HepG2 (cell line): ENCODE measurements at regions not wholly inside any gene's neighbourhood (a gene's known extent, or its start where the extent isn't known, plus 50 kb on each side); places are given as distances from the start of the nearest gene placed in this dataset.
"Not testable (repeated sequence)": the region's sequence is repeated elsewhere in the genome, so short reads cannot be mapped to it uniquely, and the experiment has no call there.

Source experiments
- ATAC-seq: fragments of 200-7000 bp; cut with Tn5 transposase; 3 replicates; pipeline ENCODE4 v1.9.1; 2020; ENCODE audit warnings: mild to moderate bottlenecking, moderate library complexity
- BruUV-seq: library from RNA; stranded (reverse); fragments of 400-500 nt; replicated peaks from 2 replicates; lab custom pipeline; 2021; lab: Mats Ljungman, UMichigan
- CTCF ChIA-PET: fragments of 300-600 bp; formaldehyde crosslinking; extraction: SDS; loops from one replicate; lab custom pipeline; 2021; ENCODE audit warnings: low total read pairs, inconsistent platforms, low intra/inter-chr PET ratio; lab: Yijun Ruan, JAX
- POLR2A ChIA-PET: fragments of 350-600 bp; sonication (Branson Sonifier 250); formaldehyde crosslinking; loops from one replicate; lab custom pipeline; 2020; ENCODE audit warnings: antibody characterized with exemption, inconsistent platforms; lab: Yijun Ruan, JAX
- DNase-seq: peaks from one replicate; pipeline ENCODE4 v3.0.0-alpha.2; 2015; ENCODE audit warnings: low spot score
- FAIRE-seq: peaks from 3 replicates; lab custom pipeline; 2011; peaks lifted over from hg19 to GRCh38; lab: Jason Lieb, UNC
- H2AFZ ChIP-seq: one replicate; pipeline ENCODE4 v1.6.1; 2011; ENCODE audit warnings: low read length, inconsistent platforms
- H3K27ac ChIP-seq: fragments of 300-600 bp; 3 replicates; pipeline ENCODE4 v1.8.0; 2011; ENCODE audit warnings: mixed run types, mild to moderate bottlenecking, mixed read lengths, low read length, inconsistent platforms; ENCODE audit not compliant: insufficient read depth; ENCODE audit errors: extremely low read length
- H3K27me3 ChIP-seq, 2 experiments: fragments of 200-600 bp in 1 of 2; 2 replicates in 1 of 2; 3 replicates in 1 of 2; pipeline versions ENCODE4 v1.6.0 to v1.8.0; 2011; ENCODE audit warnings: low read length in 2 of 2, mild to moderate bottlenecking in 2 of 2, moderate library complexity in 2 of 2, inconsistent platforms in 1 of 2; ENCODE audit not compliant: insufficient read depth in 2 of 2, control insufficient read depth in 1 of 2
- H3K36me3 ChIP-seq, 2 experiments: fragments of 200-600 bp in 1 of 2; replicated peaks in 1 of 2; 2 replicates in 1 of 2; 3 replicates in 1 of 2; pipeline versions ENCODE4 v1.5.1 to v1.8.0; 2011; ENCODE audit warnings: low read length in 2 of 2, inconsistent platforms in 1 of 2; ENCODE audit not compliant: insufficient read depth in 2 of 2, control insufficient read depth in 1 of 2
- H3K4me1 ChIP-seq: 2 replicates; pipeline ENCODE4 v1.5.1; 2012; ENCODE audit warnings: low read length, inconsistent platforms; ENCODE audit not compliant: insufficient read depth
- H3K4me2 ChIP-seq: 2 replicates; pipeline ENCODE4 v1.6.0; 2011; ENCODE audit warnings: low read depth, low read length, inconsistent platforms
- H3K4me3 ChIP-seq, 3 experiments: fragments of 200-600 bp in 1 of 3; sonication (generic), shearing (Covaris generic) in 1 of 3; replicated peaks in 1 of 3; 2 replicates each; pipeline ENCODE4 v1.5.1; 2011 to 2016; ENCODE audit warnings: low read length in 3 of 3, inconsistent platforms in 2 of 3, low read depth in 2 of 3, mild to moderate bottlenecking in 2 of 3, control low read depth in 1 of 3, mixed read lengths in 1 of 3; ENCODE audit not compliant: insufficient read depth in 1 of 3
- H3K79me2 ChIP-seq: one replicate; pipeline ENCODE4 v1.6.1; 2011; ENCODE audit warnings: low read length, inconsistent platforms; ENCODE audit not compliant: insufficient read depth
- H3K9ac ChIP-seq: 2 replicates; pipeline ENCODE4 v1.6.0; 2011; ENCODE audit warnings: mild to moderate bottlenecking, low read depth, low read length, inconsistent platforms; ENCODE audit not compliant: insufficient read depth
- H3K9me3 ChIP-seq: 2 replicates; pipeline ENCODE4 v1.5.1; 2012; ENCODE audit warnings: mild to moderate bottlenecking, low read length
- H4K20me1 ChIP-seq: 2 replicates; pipeline ENCODE4 v1.6.0; 2011; ENCODE audit warnings: inconsistent platforms, mild to moderate bottlenecking, low read length, moderate library complexity; ENCODE audit not compliant: insufficient read depth
- ARID5B ChIP-seq: IDR thresholded peaks from 2 replicates; pipeline ENCODE4 v1.4.0; 2020; ENCODE audit warnings: mild to moderate bottlenecking, missing genetic modification reagents
- CHD4 ChIP-seq: fragments of 200-600 bp; sonication (generic); IDR thresholded peaks from 2 replicates; pipeline ENCODE4 v1.7.0; 2017; ENCODE audit warnings: mild to moderate bottlenecking, low read length, borderline replicate concordance
- NR2F6 ChIP-seq, 2 experiments: IDR thresholded peaks; 2 replicates each; pipeline ENCODE4 v1.6.1; 2016; ENCODE audit warnings: antibody characterized with exemption in 1 of 2, mild to moderate bottlenecking in 1 of 2
- RARA ChIP-seq: IDR thresholded peaks from 2 replicates; pipeline ENCODE4 v1.6.1; 2016; ENCODE audit warnings: missing genetic modification reagents, missing compliant biosample characterization
- RCOR2 ChIP-seq: IDR thresholded peaks from 2 replicates; pipeline ENCODE4 v1.6.1; 2016; ENCODE audit warnings: missing biosample characterization, missing genetic modification reagents
- SOX13 ChIP-seq, 3 experiments: fragments of 450-650 bp in 1 of 3; sonication (generic) in 1 of 3; formaldehyde crosslinking in 1 of 3; IDR thresholded peaks in 2 of 3; conservative IDR thresholded peaks in 1 of 3; 2 replicates each; pipeline versions ENCODE4 v1.5.0 to v1.6.1; 2016 to 2020; ENCODE audit warnings: antibody characterized with exemption in 1 of 3, mild to moderate bottlenecking in 1 of 3, missing compliant biosample characterization in 1 of 3, missing genetic modification reagents in 1 of 3, moderate library complexity in 1 of 3
- SOX5 ChIP-seq: IDR thresholded peaks from 2 replicates; pipeline ENCODE4 v1.6.1; 2016; ENCODE audit warnings: borderline replicate concordance
- SOX6 ChIP-seq, 2 experiments: fragments of 450-650 bp in 1 of 2; sonication (generic) in 1 of 2; formaldehyde crosslinking in 1 of 2; IDR thresholded peaks; 2 replicates each; pipeline versions ENCODE4 v1.4.0 to v1.6.1; 2017 to 2020; ENCODE audit warnings: antibody characterized with exemption in 1 of 2, mild to moderate bottlenecking in 1 of 2, missing genetic modification reagents in 1 of 2
- ZBTB25 ChIP-seq: IDR thresholded peaks from 2 replicates; pipeline ENCODE4 v1.6.1; 2018; ENCODE audit warnings: missing genetic modification reagents
- ZMYM2 ChIP-seq: sonication (generic); formaldehyde crosslinking; IDR thresholded peaks from 2 replicates; pipeline ENCODE4 v1.8.0; 2022; ENCODE audit warnings: mild to moderate bottlenecking, missing genetic modification reagents
- whole genome bisulfite sequencing: methylation state at CpG from one replicate; pipeline ENCODE4 v1.1.6; 2017; ENCODE audit warnings: low lambda C conversion rate; 5-methylcytosine and 5-hydroxymethylcytosine counted together
- in situ Hi-C: cut with HindIII; loops from 2 replicates; pipeline ENCODE4 v1.10.0; 2017; ENCODE audit warnings: low pct_unique_long_range_greater_than_20kb; ENCODE audit not compliant: extremely low pct_ligation_motif_present
- intact Hi-C: fragments of 100-400 bp; cut with micrococcal nuclease; formaldehyde crosslinking; loops from one replicate; pipeline ENCODE4 v1.10.0; 2022; ENCODE audit not compliant: unreplicated experiment

GRCh38 chr15:62907275-62907674, 135.3 kb upstream of the TPM1 start (continued):
- TF ChIP-seq ZBTB25 (CRISPR knock-in tag), result no peak

- BruUV-seq; H3K4me2 ChIP-seq; H3K9ac ChIP-seq; H3K4me3 ChIP-seq; H2AFZ ChIP-seq; H4K20me1 ChIP-seq; intact Hi-C loops; POLR2A ChIA-PET; H3K79me2 ChIP-seq; H3K36me3 ChIP-seq; ATAC-seq; CTCF ChIA-PET; H3K9me3 ChIP-seq; in situ Hi-C loops; H3K27me3 ChIP-seq; FAIRE-seq; TF ChIP-seq SOX13, SOX6 (IDR thresholded peaks at IDR 0.05): not testable (repeated sequence)
- DNase-seq, result peak; percentile 67
- 44% methylated on average over 5 of the region's 5 CpGs for WGBS
- Histone ChIP-seq H3K4me1 (peaks cover 64% of the 10 kb centered on the region), H3K27ac (peak overlapping the region; percentile 31)
- TF ChIP-seq RCOR2 (CRISPR knock-in tag) (0 out of 2 replicates have a peak, but pooled peaks have one; percentile 42), CHD4 (peak; percentile 71; the same call in 1 of the 2 replicates), SOX13 (CRISPR knock-in tag; conservative IDR thresholded peaks at IDR 0.05 in 1 of 2, IDR thresholded peaks at IDR 0.05 in 1 of 2) (peak in 1 of 2 experiments; percentile 79; a peak in 2 of 4 replicates), SOX5 (peak; percentile 73; the same call in 1 of the 2 replicates), ZMYM2 (CRISPR knock-in tag) (0 out of 2 replicates have a peak, but pooled peaks have one; percentile 61), RARA (CRISPR knock-in tag) (peak; percentile 73), NR2F6 (IDR thresholded peaks at IDR 0.05) (peak; percentile 62), NR2F6 (CRISPR knock-in tag; IDR thresholded peaks at IDR 0.05) (peak; percentile 76; the same call in 1 of the 2 replicates), ARID5B (CRISPR knock-in tag) (peak; percentile 44; the same call in 1 of the 2 replicates), SOX6 (CRISPR knock-in tag; IDR thresholded peaks at IDR 0.05) (peak; percentile 33; the same call in 1 of the 2 replicates)
Observed at GRCh38 chr15:62908341-62908740, 134.2 kb upstream of the TPM1 start.
